ENCODE measurements at regions not wholly inside any gene's neighbourhood (a gene's known extent, or its start where the extent isn't known, plus 50 kb on each side); places are given as distances from the start of the nearest gene placed in this dataset.

GRCh38 chr3:176655404-176656094, 541.7 kb downstream of the TBL1XR1 start:
- H3F3A ChIP-seq (ENCODE audit: insufficient read depth) = no peaks in the 10 kb centered on the region
- WGBS, 2 experiments (ENCODE audit: low coverage in 1 of 2, low lambda C conversion rate in 2 of 2, missing lambda C conversion rate in 2 of 2) = 38% methylated on average over 5 of the region's 5 CpGs
- no peaks in the 10 kb centered on the region for H3K79me2 ChIP-seq (ENCODE audit: insufficient read depth)
- H3K27me3 ChIP-seq (replicated peaks; ENCODE audit: insufficient read depth) = no peaks in the 10 kb centered on the region
- no peak for TF ChIP-seq EZH2phosphoT487 (IDR thresholded peaks at IDR 0.05; ENCODE audit: insufficient read depth, low read depth)
- no peak for TF ChIP-seq EZH2 (IDR thresholded peaks at IDR 0.05; ENCODE audit: insufficient read depth, poor library complexity, severe bottlenecking)
- no peaks in the 10 kb centered on the region for H3K9me2 ChIP-seq (ENCODE audit: insufficient read depth)
- DNase-seq = peak; percentile 10
- no peak overlapping the region for H3K4me2 ChIP-seq (ENCODE audit: unreplicated experiment)
- no peak overlapping the region for H3K27ac ChIP-seq
- no peak overlapping the region for H3K9ac ChIP-seq
- in situ Hi-C loops (cut with MboI) = no loop called here
- H3K4me1 ChIP-seq (ENCODE audit: insufficient read depth) = no peaks in the 10 kb centered on the region
- H2AFZ ChIP-seq = no peak overlapping the region
- H3K36me3 ChIP-seq (ENCODE audit: low read depth) = no peaks in the 10 kb centered on the region
- H3K9me3 ChIP-seq (ENCODE audit: low read depth) = no peaks in the 10 kb centered on the region
- H3K4me3 ChIP-seq = no peak overlapping the region
- no peaks in the 10 kb centered on the region for H4K20me1 ChIP-seq (ENCODE audit: insufficient read depth)

DNA sequence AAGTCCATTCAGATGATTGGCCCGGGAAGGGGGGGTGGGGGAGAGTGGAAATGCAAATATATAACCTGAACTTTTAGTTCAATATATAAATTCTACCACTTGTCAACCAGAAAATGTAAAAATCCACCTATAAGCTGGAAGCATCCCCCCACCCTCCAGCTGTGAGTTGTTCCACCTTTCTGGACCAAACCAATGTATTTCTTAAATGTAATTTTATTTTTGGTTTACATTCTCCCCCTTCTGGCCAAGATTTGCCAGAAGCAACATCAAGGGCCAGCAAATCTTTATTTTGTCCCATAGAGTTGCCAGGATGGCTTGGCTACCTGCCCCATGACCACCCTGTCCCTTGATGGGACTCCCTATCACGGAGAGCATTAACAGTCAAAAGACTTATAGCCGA, 545.7 kb downstream of the TBL1XR1 start:
- peak; percentile 2 for DNase-seq
- no peak overlapping the region for H3K4me3 ChIP-seq
- no peak overlapping the region for H3K27ac ChIP-seq
- H3K4me2 ChIP-seq (ENCODE audit: unreplicated experiment) = no peak overlapping the region
- no peak overlapping the region for H2AFZ ChIP-seq
- H3K9me3 ChIP-seq (ENCODE audit: low read depth) = no peaks in the 10 kb centered on the region
- in situ Hi-C loops (cut with MboI) = no loop called here
- TF ChIP-seq EZH2phosphoT487 (IDR thresholded peaks at IDR 0.05; ENCODE audit: insufficient read depth, low read depth) = no peak
- TF ChIP-seq EZH2 (IDR thresholded peaks at IDR 0.05; ENCODE audit: insufficient read depth, poor library complexity, severe bottlenecking) = no peak
- WGBS, 2 experiments (ENCODE audit: low coverage in 1 of 2, low lambda C conversion rate in 2 of 2, missing lambda C conversion rate in 2 of 2) = 80 to 88% methylated on average over 3 of the region's 3 CpGs
- no peaks in the 10 kb centered on the region for H3K9me2 ChIP-seq (ENCODE audit: insufficient read depth)
- no peaks in the 10 kb centered on the region for H3K27me3 ChIP-seq (replicated peaks; ENCODE audit: insufficient read depth)
- no peaks in the 10 kb centered on the region for H3K36me3 ChIP-seq (ENCODE audit: low read depth)
- no peaks in the 10 kb centered on the region for H3K4me1 ChIP-seq (ENCODE audit: insufficient read depth)
- H3F3A ChIP-seq (ENCODE audit: insufficient read depth) = no peaks in the 10 kb centered on the region
- no peaks in the 10 kb centered on the region for H4K20me1 ChIP-seq (ENCODE audit: insufficient read depth)
- H3K79me2 ChIP-seq (ENCODE audit: insufficient read depth) = no peaks in the 10 kb centered on the region
- no peak overlapping the region for H3K9ac ChIP-seq

- Histone ChIP-seq H3K4me1 (ENCODE audit: insufficient read depth) (no peaks in the 10 kb centered on the region), H3K4me3 (no peak overlapping the region), H3K9ac (no peak overlapping the region), H3K9me2 (ENCODE audit: insufficient read depth) (no peaks in the 10 kb centered on the region), H3K27me3 (replicated peaks; ENCODE audit: insufficient read depth) (no peaks in the 10 kb centered on the region), H3K36me3 (ENCODE audit: low read depth) (no peaks in the 10 kb centered on the region), H2AFZ (no peak overlapping the region), H3F3A (ENCODE audit: insufficient read depth) (no peaks in the 10 kb centered on the region), H3K9me3 (ENCODE audit: low read depth) (no peaks in the 10 kb centered on the region), H3K4me2 (ENCODE audit: unreplicated experiment) (no peak overlapping the region), H3K79me2 (ENCODE audit: insufficient read depth) (no peaks in the 10 kb centered on the region), H3K27ac (no peak overlapping the region), H4K20me1 (ENCODE audit: insufficient read depth) (no peaks in the 10 kb centered on the region)
- no peak for TF ChIP-seq EZH2 (IDR thresholded peaks at IDR 0.05; ENCODE audit: insufficient read depth, poor library complexity, severe bottlenecking)
- in situ Hi-C loops (cut with MboI) = no loop called here
- 13 to 35% methylated on average over 2 of the region's 2 CpGs for WGBS, 2 experiments (ENCODE audit: low coverage in 1 of 2, low lambda C conversion rate in 2 of 2, missing lambda C conversion rate in 2 of 2)
- peak; percentile 74 for DNase-seq
Observed at GRCh38 chr3:176650478-176650877, 546.8 kb downstream of the TBL1XR1 start.

DNA sequence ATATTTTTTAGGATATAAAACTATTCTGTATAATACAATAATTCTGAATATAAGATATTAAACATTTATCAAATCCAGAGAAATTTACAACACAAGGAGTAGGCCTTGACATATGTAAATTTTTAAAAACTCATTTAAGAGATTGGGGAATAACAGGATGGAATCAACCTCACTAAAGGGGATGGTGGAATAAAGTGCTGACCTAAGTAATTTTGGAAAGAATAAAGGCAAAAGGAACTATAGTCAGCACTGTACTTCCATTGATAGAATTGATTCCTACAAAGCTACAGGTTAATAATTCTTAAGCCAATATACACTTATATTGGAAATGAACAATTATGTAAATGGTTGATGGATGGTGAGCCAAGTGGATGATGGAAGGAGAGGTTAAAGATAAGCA, 549.3 kb downstream of the TBL1XR1 start:
- no peak for DNase-seq
- no peaks in the 10 kb centered on the region for H3K9me3 ChIP-seq (ENCODE audit: low read depth)
- H3K27me3 ChIP-seq (replicated peaks; ENCODE audit: insufficient read depth) = no peaks in the 10 kb centered on the region
- H3K27ac ChIP-seq = no peak overlapping the region
- TF ChIP-seq EZH2phosphoT487 (IDR thresholded peaks at IDR 0.05; ENCODE audit: insufficient read depth, low read depth) = no peak
- no peak for TF ChIP-seq EZH2 (IDR thresholded peaks at IDR 0.05; ENCODE audit: insufficient read depth, poor library complexity, severe bottlenecking)
- no peak overlapping the region for H3K9ac ChIP-seq
- H3K4me2 ChIP-seq (ENCODE audit: unreplicated experiment) = no peak overlapping the region
- no peaks in the 10 kb centered on the region for H3K4me1 ChIP-seq (ENCODE audit: insufficient read depth)
- H3F3A ChIP-seq (ENCODE audit: insufficient read depth) = no peaks in the 10 kb centered on the region
- H3K9me2 ChIP-seq (ENCODE audit: insufficient read depth) = no peaks in the 10 kb centered on the region
- no peaks in the 10 kb centered on the region for H3K79me2 ChIP-seq (ENCODE audit: insufficient read depth)
- no peaks in the 10 kb centered on the region for H3K36me3 ChIP-seq (ENCODE audit: low read depth)
- in situ Hi-C loops (cut with MboI) = no loop called here
- no peaks in the 10 kb centered on the region for H4K20me1 ChIP-seq (ENCODE audit: insufficient read depth)
- no peak overlapping the region for H3K4me3 ChIP-seq
- H2AFZ ChIP-seq = no peak overlapping the region

DNA sequence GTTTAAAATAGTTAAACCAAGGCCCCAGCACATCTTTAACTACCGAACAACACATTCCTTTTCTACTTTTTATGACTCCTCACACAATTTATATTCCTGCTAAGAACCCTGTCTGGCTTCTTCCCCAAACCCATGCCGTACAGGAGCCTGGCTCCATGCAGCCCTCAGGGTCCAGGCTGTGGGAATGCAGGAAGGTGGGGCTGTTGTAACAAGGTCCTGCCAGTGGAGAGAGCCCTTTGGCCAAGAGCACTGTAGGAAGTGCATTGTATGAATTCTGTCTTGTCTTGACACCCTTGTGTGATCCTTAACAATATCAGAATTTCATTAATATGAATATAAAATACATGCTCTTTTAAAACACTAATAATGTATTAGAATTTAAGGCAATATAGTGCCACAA, 563.8 kb downstream of the TBL1XR1 start:
- no peak overlapping the region for H3K9ac ChIP-seq
- no peak overlapping the region for H3K4me3 ChIP-seq
- no peaks in the 10 kb centered on the region for H3F3A ChIP-seq (ENCODE audit: insufficient read depth)
- 56 to 63% methylated on average over 2 of the region's 2 CpGs for WGBS, 2 experiments (ENCODE audit: low coverage in 1 of 2, low lambda C conversion rate in 2 of 2, missing lambda C conversion rate in 2 of 2)
- H3K4me2 ChIP-seq (ENCODE audit: unreplicated experiment) = no peak overlapping the region
- no peaks in the 10 kb centered on the region for H3K79me2 ChIP-seq (ENCODE audit: insufficient read depth)
- H4K20me1 ChIP-seq (ENCODE audit: insufficient read depth) = no peaks in the 10 kb centered on the region
- in situ Hi-C loops (cut with MboI) = no loop called here
- H3K9me3 ChIP-seq (ENCODE audit: low read depth) = no peaks in the 10 kb centered on the region
- H3K27me3 ChIP-seq (replicated peaks; ENCODE audit: insufficient read depth) = no peaks in the 10 kb centered on the region
- H3K9me2 ChIP-seq (ENCODE audit: insufficient read depth) = no peaks in the 10 kb centered on the region
- DNase-seq = no peak
- no peaks in the 10 kb centered on the region for H3K4me1 ChIP-seq (ENCODE audit: insufficient read depth)
- no peak for TF ChIP-seq EZH2 (IDR thresholded peaks at IDR 0.05; ENCODE audit: insufficient read depth, poor library complexity, severe bottlenecking)
- TF ChIP-seq EZH2phosphoT487 (IDR thresholded peaks at IDR 0.05; ENCODE audit: insufficient read depth, low read depth) = no peak
- H3K27ac ChIP-seq = no peak overlapping the region
- H2AFZ ChIP-seq = no peak overlapping the region
- no peaks in the 10 kb centered on the region for H3K36me3 ChIP-seq (ENCODE audit: low read depth)
